NCI-H446 (cell line): ENCODE measurements at regions not wholly inside any gene's neighbourhood (a gene's known extent, or its start where the extent isn't known, plus 50 kb on each side); places are given as distances from the start of the nearest gene placed in this dataset.
"Not testable (repeated sequence)": the region's sequence is repeated elsewhere in the genome, so short reads cannot be mapped to it uniquely, and the experiment has no call there.

Experiments
- DNase-seq, 2 experiments: peaks; one replicate each; lab custom pipeline; 2025; lab: John Stamatoyannopoulos, UW

GRCh38 chr4:174183259-174183658, 100.2 kb downstream of the FBXO8 start:
- DNase-seq: no peak

- no peak for DNase-seq
Measured at GRCh38 chr4:174181827-174182226, 101.6 kb downstream of the FBXO8 start.

- DNase-seq: no peak
Measured at GRCh38 chr4:174177536-174177935, 105.9 kb downstream of the FBXO8 start.

GRCh38 chr4:174175836-174176235, 107.6 kb downstream of the FBXO8 start:
- DNase-seq: not testable (repeated sequence)

- no peak for DNase-seq
Measured at GRCh38 chr4:174173360-174173759, 110.1 kb downstream of the FBXO8 start.

- DNase-seq: no peak
Measured at GRCh38 chr4:174172274-174172673, 111.2 kb downstream of the FBXO8 start.

- DNase-seq: no peak
Measured at GRCh38 chr4:174170906-174171305, 112.6 kb downstream of the FBXO8 start.

- DNase-seq: no peak
Measured at GRCh38 chr4:174170091-174170490, 113.4 kb downstream of the FBXO8 start.

GRCh38 chr4:174157106-174157607, 126.3 kb downstream of the FBXO8 start:
- DNase-seq: no peak

GRCh38 chr4:174156239-174156826, 127.1 kb downstream of the FBXO8 start:
- peak; percentile 3 to 34 for DNase-seq

GRCh38 chr4:174154215-174154854, 129.1 kb downstream of the FBXO8 start:
- DNase-seq: no peak

- no peak for DNase-seq
Measured at GRCh38 chr4:174152717-174153466, 130.6 kb downstream of the FBXO8 start.

GRCh38 chr4:174147863-174148262, 135.6 kb downstream of the FBXO8 start:
- no peak for DNase-seq

- DNase-seq: no peak
Measured at GRCh38 chr4:174144106-174144505, 139.4 kb downstream of the FBXO8 start.

- no peak for DNase-seq
Measured at GRCh38 chr4:174141876-174142275, 141.6 kb downstream of the FBXO8 start.

- no peak for DNase-seq
Measured at GRCh38 chr4:174138616-174139015, 144.9 kb downstream of the FBXO8 start.

- no peak for DNase-seq
Measured at GRCh38 chr4:174137698-174138097, 145.8 kb downstream of the FBXO8 start.

- no peak for DNase-seq
Measured at GRCh38 chr4:174135936-174136406, 147.5 kb downstream of the FBXO8 start.

GRCh38 chr4:174135530-174135929, 147.9 kb downstream of the FBXO8 start:
- DNase-seq: no peak

GRCh38 chr4:174134361-174134760, 149.1 kb downstream of the FBXO8 start:
- DNase-seq: no peak

GRCh38 chr4:174133551-174133950, 149.9 kb downstream of the FBXO8 start:
- DNase-seq: no peak

- DNase-seq: no peak
Measured at GRCh38 chr4:174131901-174132300, 151.6 kb downstream of the FBXO8 start.

- no peak for DNase-seq
Measured at GRCh38 chr4:174122705-174123104, 160.8 kb downstream of the FBXO8 start.
